ENCODE measurements at regions not wholly inside any gene's neighbourhood (a gene's known extent, or its start where the extent isn't known, plus 50 kb on each side); places are given as distances from the start of the nearest gene placed in this dataset.

- TF ChIP-seq EP300 (IDR thresholded peaks at IDR 0.05; ENCODE audit: borderline replicate concordance) (no peak), NFIC (IDR thresholded peaks at IDR 0.05) (no peak), YY1 (IDR thresholded peaks at IDR 0.05; ENCODE audit: low read depth) (no peak), TAF1 (IDR thresholded peaks at IDR 0.05; ENCODE audit: low read depth) (no peak), USF1 (IDR thresholded peaks at IDR 0.05) (no peak), FOXM1 (IDR thresholded peaks at IDR 0.05; ENCODE audit: borderline replicate concordance, low read depth) (no peak), ZBTB7A (IDR thresholded peaks at IDR 0.05; ENCODE audit: low read depth) (no peak), REST (IDR thresholded peaks at IDR 0.05; ENCODE audit: low read depth) (no peak), TEAD4 (IDR thresholded peaks at IDR 0.05) (no peak), CEBPB (IDR thresholded peaks at IDR 0.05) (no peak), RAD21 (IDR thresholded peaks at IDR 0.05; ENCODE audit: low read depth) (no peak), TCF12 (IDR thresholded peaks at IDR 0.05; ENCODE audit: low read depth) (no peak)
These were observed 1084.1 kb upstream of the PHF14 start for GRCh38 chr7:9889554-9889953.

GRCh38 chr7:9890092-9890491 is 1083.6 kb upstream of the PHF14 start:
- TF ChIP-seq FOXM1 (IDR thresholded peaks at IDR 0.05; ENCODE audit: borderline replicate concordance, low read depth) (no peak), NFIC (IDR thresholded peaks at IDR 0.05) (no peak), TCF12 (IDR thresholded peaks at IDR 0.05; ENCODE audit: low read depth) (no peak), REST (IDR thresholded peaks at IDR 0.05; ENCODE audit: low read depth) (no peak), CEBPB (IDR thresholded peaks at IDR 0.05) (no peak), USF1 (IDR thresholded peaks at IDR 0.05) (no peak), TEAD4 (IDR thresholded peaks at IDR 0.05) (no peak), MAX (IDR thresholded peaks at IDR 0.05) (no peak), RAD21 (IDR thresholded peaks at IDR 0.05; ENCODE audit: low read depth) (no peak), ZBTB7A (IDR thresholded peaks at IDR 0.05; ENCODE audit: low read depth) (no peak), TAF1 (IDR thresholded peaks at IDR 0.05; ENCODE audit: low read depth) (no peak)

- TF ChIP-seq USF1 (IDR thresholded peaks at IDR 0.05) (no peak), TCF12 (IDR thresholded peaks at IDR 0.05; ENCODE audit: low read depth) (no peak), RAD21 (IDR thresholded peaks at IDR 0.05; ENCODE audit: low read depth) (no peak), TEAD4 (IDR thresholded peaks at IDR 0.05) (no peak), NFIC (IDR thresholded peaks at IDR 0.05) (no peak), MAX (IDR thresholded peaks at IDR 0.05) (no peak), REST (IDR thresholded peaks at IDR 0.05; ENCODE audit: low read depth) (no peak), EP300 (IDR thresholded peaks at IDR 0.05; ENCODE audit: borderline replicate concordance) (no peak), EGR1 (IDR thresholded peaks at IDR 0.05) (no peak), CREB1 (IDR thresholded peaks at IDR 0.05; ENCODE audit: low read depth) (no peak), ZBTB7A (IDR thresholded peaks at IDR 0.05; ENCODE audit: low read depth) (no peak), FOXM1 (IDR thresholded peaks at IDR 0.05; ENCODE audit: borderline replicate concordance, low read depth) (no peak), YY1 (IDR thresholded peaks at IDR 0.05; ENCODE audit: low read depth) (no peak), CEBPB (IDR thresholded peaks at IDR 0.05) (no peak), TAF1 (IDR thresholded peaks at IDR 0.05; ENCODE audit: low read depth) (no peak)
These were observed 1082.6 kb upstream of the PHF14 start for GRCh38 chr7:9891056-9891455.

GRCh38 chr7:9900339-9900738 is 1073.3 kb upstream of the PHF14 start:
- TF ChIP-seq CREB1 (IDR thresholded peaks at IDR 0.05; ENCODE audit: low read depth) (no peak), RAD21 (IDR thresholded peaks at IDR 0.05; ENCODE audit: low read depth) (no peak), EP300 (IDR thresholded peaks at IDR 0.05; ENCODE audit: borderline replicate concordance) (no peak), YY1 (IDR thresholded peaks at IDR 0.05; ENCODE audit: low read depth) (no peak), TAF1 (IDR thresholded peaks at IDR 0.05; ENCODE audit: low read depth) (no peak), EGR1 (IDR thresholded peaks at IDR 0.05) (no peak), CEBPB (IDR thresholded peaks at IDR 0.05) (no peak), MAX (IDR thresholded peaks at IDR 0.05) (no peak), REST (IDR thresholded peaks at IDR 0.05; ENCODE audit: low read depth) (no peak), ZBTB7A (IDR thresholded peaks at IDR 0.05; ENCODE audit: low read depth) (no peak), TCF12 (IDR thresholded peaks at IDR 0.05; ENCODE audit: low read depth) (no peak), FOXM1 (IDR thresholded peaks at IDR 0.05; ENCODE audit: borderline replicate concordance, low read depth) (no peak), USF1 (IDR thresholded peaks at IDR 0.05) (no peak), NFIC (IDR thresholded peaks at IDR 0.05) (no peak), TEAD4 (IDR thresholded peaks at IDR 0.05) (no peak)

Data from Ishikawa (cell line).